ENCODE measurements at regions not wholly inside any gene's neighbourhood (a gene's known extent, or its start where the extent isn't known, plus 50 kb on each side); places are given as distances from the start of the nearest gene placed in this dataset.
"Not testable (repeated sequence)": the region's sequence is repeated elsewhere in the genome, so short reads cannot be mapped to it uniquely, and the experiment has no call there.

DNA sequence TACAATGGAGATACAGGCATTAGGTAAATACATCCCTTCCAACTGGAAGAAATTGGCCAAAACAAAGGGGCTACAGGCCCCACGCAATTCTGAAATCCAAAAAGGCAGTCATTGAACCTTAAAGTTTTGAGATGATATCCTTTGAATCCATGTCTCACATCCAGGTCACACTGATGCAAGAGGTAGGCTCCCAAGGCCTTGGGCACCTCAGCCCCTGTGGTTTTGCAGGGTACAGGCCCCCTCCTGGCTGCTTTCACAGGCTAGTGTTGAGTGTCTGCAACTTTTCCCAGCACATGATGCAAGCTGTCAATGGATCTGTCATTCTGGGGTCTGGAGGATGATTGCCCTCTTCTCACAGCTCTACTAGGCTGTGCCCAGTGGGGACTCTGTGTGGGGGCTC lies 766.7 kb downstream of the ZBBX start:
- no peak for DNase-seq (ENCODE audit: extremely low read depth, low read depth)
- TF ChIP-seq, protein P1, sequence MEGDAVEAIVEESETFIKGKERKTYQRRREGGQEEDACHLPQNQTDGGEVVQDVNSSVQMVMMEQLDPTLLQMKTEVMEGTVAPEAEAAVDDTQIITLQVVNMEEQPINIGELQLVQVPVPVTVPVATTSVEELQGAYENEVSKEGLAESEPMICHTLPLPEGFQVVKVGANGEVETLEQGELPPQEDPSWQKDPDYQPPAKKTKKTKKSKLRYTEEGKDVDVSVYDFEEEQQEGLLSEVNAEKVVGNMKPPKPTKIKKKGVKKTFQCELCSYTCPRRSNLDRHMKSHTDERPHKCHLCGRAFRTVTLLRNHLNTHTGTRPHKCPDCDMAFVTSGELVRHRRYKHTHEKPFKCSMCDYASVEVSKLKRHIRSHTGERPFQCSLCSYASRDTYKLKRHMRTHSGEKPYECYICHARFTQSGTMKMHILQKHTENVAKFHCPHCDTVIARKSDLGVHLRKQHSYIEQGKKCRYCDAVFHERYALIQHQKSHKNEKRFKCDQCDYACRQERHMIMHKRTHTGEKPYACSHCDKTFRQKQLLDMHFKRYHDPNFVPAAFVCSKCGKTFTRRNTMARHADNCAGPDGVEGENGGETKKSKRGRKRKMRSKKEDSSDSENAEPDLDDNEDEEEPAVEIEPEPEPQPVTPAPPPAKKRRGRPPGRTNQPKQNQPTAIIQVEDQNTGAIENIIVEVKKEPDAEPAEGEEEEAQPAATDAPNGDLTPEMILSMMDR (IDR thresholded peaks at IDR 0.05; ENCODE audit: low read depth, low read length): no peak

DNA sequence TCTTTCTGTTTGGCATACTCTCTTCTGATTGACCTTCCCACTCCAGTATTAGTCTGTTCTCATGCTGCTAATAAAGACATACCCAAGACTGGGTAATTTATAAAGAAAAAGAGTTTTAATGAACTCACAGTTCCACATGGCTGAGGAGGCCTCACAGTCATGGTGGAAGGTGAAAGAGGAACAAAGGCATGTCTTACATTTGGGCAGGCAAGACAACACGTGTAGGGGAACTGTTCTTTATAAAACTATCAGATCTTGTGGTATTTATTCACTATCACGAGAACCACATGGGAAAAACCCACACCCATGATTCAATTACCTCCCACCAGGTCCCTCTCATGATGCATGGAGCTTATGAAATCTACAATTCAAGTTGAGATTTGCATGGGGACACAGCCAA lies 767.3 kb downstream of the ZBBX start:
- DNase-seq (ENCODE audit: extremely low read depth, low read depth): not testable (repeated sequence)

DNA sequence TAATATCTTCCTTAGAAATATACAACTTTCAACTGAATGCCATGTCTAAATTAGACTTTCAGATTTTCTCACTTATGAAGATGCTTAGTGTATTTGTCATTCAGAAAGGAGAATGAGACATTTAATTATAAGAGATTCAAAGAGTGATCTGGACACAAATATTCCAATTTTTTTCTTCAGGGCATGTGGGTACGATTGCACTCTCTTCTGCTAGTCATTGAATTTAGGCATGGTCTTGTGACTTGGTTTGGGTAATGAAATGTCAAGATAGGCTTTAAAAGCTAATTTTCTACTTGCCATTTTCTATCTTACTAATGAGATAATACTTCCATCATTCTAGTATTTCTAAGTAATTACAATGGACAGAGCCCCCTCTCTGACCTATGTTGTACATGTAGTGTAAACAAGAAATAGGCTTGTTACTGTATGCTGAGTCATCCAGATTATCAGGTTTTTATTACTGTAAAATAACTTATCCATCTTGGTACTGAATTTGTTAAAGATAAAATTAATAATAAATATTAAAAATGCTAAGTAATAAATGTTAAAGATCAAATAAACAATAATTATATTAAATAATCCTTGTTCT lies 770.8 kb upstream of the BCHE start:
- TF ChIP-seq, protein P1 (IDR thresholded peaks at IDR 0.05; ENCODE audit: low read depth, low read length): no peak

DNA sequence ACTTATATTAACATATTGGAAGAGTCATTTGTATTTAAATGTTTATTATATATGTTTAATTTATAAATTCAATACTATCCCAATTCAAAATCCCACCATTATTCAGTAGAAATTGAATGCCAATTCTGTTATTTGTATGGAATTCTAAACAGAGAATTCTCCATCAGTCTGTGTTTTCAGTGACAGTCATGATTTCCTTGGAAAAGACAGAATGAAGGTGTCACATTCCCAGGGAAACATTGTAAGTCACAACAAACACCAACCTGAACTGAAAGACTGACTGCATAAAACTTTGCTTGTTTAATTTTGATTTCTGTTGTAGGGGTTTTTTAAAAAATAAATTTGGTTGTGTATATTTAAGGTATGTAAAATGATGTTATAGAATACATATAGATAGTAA lies 769.8 kb upstream of the BCHE start:
- TF ChIP-seq, protein P1 (IDR thresholded peaks at IDR 0.05; ENCODE audit: low read depth, low read length): no peak
- no peak for DNase-seq (ENCODE audit: extremely low read depth, low read depth)

More for the DNA sequence above, 770.8 kb upstream of the BCHE start:
- no peak for DNase-seq (ENCODE audit: extremely low read depth, low read depth)

DNA sequence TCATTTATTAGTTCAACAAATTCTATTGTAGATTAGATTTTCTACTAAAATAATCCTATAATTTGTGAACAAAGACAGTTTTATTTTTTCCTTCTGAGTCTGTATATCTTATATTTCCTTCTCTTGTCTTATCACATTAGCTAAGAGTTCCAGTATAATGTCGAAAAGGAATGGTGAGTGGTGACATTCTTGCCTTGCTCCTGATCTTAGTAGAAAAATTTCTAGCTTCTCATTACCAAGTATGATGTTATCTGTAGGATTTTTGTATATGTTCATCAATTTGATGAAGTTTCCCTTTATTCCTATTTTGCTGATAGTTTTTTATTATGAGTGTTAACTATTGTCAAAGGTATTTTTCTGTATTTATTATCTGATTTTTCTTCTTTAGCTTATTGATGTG lies 756.6 kb upstream of the BCHE start:
- DNase-seq (ENCODE audit: extremely low read depth, low read depth): no peak
- TF ChIP-seq, protein P1 (IDR thresholded peaks at IDR 0.05; ENCODE audit: low read depth, low read length): no peak

GRCh38 chr3:166582236-166582635 lies 745.0 kb upstream of the BCHE start:
- TF ChIP-seq, protein P1 (IDR thresholded peaks at IDR 0.05; ENCODE audit: low read depth, low read length): no peak
- DNase-seq (ENCODE audit: extremely low read depth, low read depth): no peak

GRCh38 chr3:166580561-166580960 lies 743.3 kb upstream of the BCHE start:
- TF ChIP-seq, protein P1 (IDR thresholded peaks at IDR 0.05; ENCODE audit: low read depth, low read length): no peak
- DNase-seq (ENCODE audit: extremely low read depth, low read depth): no peak

DNA sequence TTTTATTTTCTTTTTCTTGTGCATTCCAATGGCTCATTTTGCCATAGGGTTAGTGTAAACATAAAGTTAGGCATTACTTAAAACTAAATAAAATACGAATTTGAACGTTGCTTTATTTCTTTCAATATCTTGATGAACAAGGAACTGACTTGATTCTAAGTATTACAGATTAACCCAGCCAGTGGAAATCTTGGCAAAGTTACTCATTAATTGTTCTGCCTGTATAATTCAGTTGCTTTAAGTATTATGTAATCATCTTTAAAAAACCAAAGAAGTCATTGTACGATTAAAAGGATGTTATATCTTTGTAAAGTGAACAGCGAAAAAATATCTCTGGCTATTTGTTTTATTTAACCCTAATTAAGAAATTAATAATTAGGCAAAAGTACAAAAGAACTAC lies 737.9 kb upstream of the BCHE start:
- TF ChIP-seq, protein P1 (IDR thresholded peaks at IDR 0.05; ENCODE audit: low read depth, low read length): no peak
- DNase-seq (ENCODE audit: extremely low read depth, low read depth): no peak

DNA sequence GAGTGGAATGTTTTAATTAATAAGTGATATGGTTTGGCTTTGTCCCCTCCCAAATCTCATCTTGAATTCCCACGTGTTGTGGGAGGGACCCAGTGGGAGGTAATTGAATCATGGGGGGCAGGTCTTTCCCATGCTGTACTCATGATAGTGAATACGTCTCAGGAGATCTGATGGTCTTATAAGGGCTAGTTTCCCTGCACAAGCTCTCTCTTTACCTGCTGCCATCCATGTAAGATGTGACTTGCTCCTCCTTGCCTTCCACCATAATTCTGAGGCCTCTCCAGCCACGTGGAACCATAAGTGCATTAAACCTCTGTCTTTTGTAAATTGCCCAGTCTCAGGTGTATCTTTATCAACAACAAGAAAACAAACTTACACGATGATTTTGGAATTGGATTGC lies 734.5 kb upstream of the BCHE start:
- DNase-seq (ENCODE audit: extremely low read depth, low read depth): not testable (repeated sequence)
